ENCODE measurements at regions not wholly inside any gene's neighbourhood (a gene's known extent, or its start where the extent isn't known, plus 50 kb on each side); places are given as distances from the start of the nearest gene placed in this dataset.
A peak's percentile ranks its signal among the peaks of the same experiment; 100 is the strongest.
"Not testable (repeated sequence)": the region's sequence is repeated elsewhere in the genome, so short reads cannot be mapped to it uniquely, and the experiment has no call there.

- dilution Hi-C loops (cut with MboI; ENCODE audit: extremely low pct_ligation_motif_present, low sequenced_read_pairs): no loop called here
- H3K27ac ChIP-seq (ENCODE audit: control insufficient read depth, insufficient read depth, low read length): no peak overlapping the region
- no peaks in the 10 kb centered on the region for H3K9me1 ChIP-seq (ENCODE audit: control insufficient read depth, extremely low read depth, insufficient read depth, low read length)
- no peaks in the 10 kb centered on the region for H3K27me3 ChIP-seq (ENCODE audit: control insufficient read depth, extremely low read depth, insufficient read depth, low read length)
- H2AFZ ChIP-seq (ENCODE audit: control insufficient read depth, low read length): no peak overlapping the region
- no peak overlapping the region for H3K4me2 ChIP-seq (ENCODE audit: control insufficient read depth, extremely low read depth, insufficient read depth, low read depth, low read length)
- H3K36me3 ChIP-seq (ENCODE audit: control insufficient read depth in 2 of 2, extremely low read depth in 1 of 2, insufficient read depth in 2 of 2, low read length in 2 of 2): no peaks in the 10 kb centered on the region
- TF ChIP-seq CTCF (optimal IDR thresholded peaks at IDR 0.05 in 1 of 3, IDR thresholded peaks at IDR 0.05 in 1 of 3, conservative IDR thresholded peaks at IDR 0.05 in 1 of 3; ENCODE audit: extremely low read depth in 1 of 3, insufficient read depth in 2 of 3, low read length in 3 of 3) (no peak), EZH2 (IDR thresholded peaks at IDR 0.05; ENCODE audit: low read length) (no peak)
- no peaks in the 10 kb centered on the region for H4K20me1 ChIP-seq (ENCODE audit: control insufficient read depth, extremely low read depth, insufficient read depth, low read length)
- DNase-seq (ENCODE audit: low read depth, low spot score): no peak
- H3K4me1 ChIP-seq (ENCODE audit: control insufficient read depth, extremely low read depth, insufficient read depth, low read length): no peaks in the 10 kb centered on the region
- FAIRE-seq: no peak
- no peaks in the 10 kb centered on the region for H3K79me2 ChIP-seq (ENCODE audit: control insufficient read depth, insufficient read depth, low read length)
- H3K9me3 ChIP-seq (ENCODE audit: control insufficient read depth, low read depth, low read length): no peaks in the 10 kb centered on the region
- no peak overlapping the region for H3K9ac ChIP-seq (ENCODE audit: control insufficient read depth, extremely low read depth, insufficient read depth, low read length)
- no peak overlapping the region for H3K4me3 ChIP-seq (ENCODE audit: control insufficient read depth in 2 of 3, extremely low read depth in 1 of 3, insufficient read depth in 2 of 3, low read depth in 1 of 3, low read length in 3 of 3)
Measured at GRCh38 chrX:92283308-92283707, 504.1 kb downstream of the PCDH11X start.

- H2AFZ ChIP-seq (ENCODE audit: control insufficient read depth, low read length); DNase-seq (ENCODE audit: low read depth, low spot score); H3K27ac ChIP-seq (ENCODE audit: control insufficient read depth, insufficient read depth, low read length); H3K27me3 ChIP-seq (ENCODE audit: control insufficient read depth, extremely low read depth, insufficient read depth, low read length); dilution Hi-C loops (cut with MboI; ENCODE audit: extremely low pct_ligation_motif_present, low sequenced_read_pairs); H3K9me1 ChIP-seq (ENCODE audit: control insufficient read depth, extremely low read depth, insufficient read depth, low read length); H3K9me3 ChIP-seq (ENCODE audit: control insufficient read depth, low read depth, low read length); H3K4me2 ChIP-seq (ENCODE audit: control insufficient read depth, extremely low read depth, insufficient read depth, low read depth, low read length); H3K79me2 ChIP-seq (ENCODE audit: control insufficient read depth, insufficient read depth, low read length); H3K9ac ChIP-seq (ENCODE audit: control insufficient read depth, extremely low read depth, insufficient read depth, low read length); H3K36me3 ChIP-seq (ENCODE audit: control insufficient read depth in 2 of 2, extremely low read depth in 1 of 2, insufficient read depth in 2 of 2, low read length in 2 of 2); H4K20me1 ChIP-seq (ENCODE audit: control insufficient read depth, extremely low read depth, insufficient read depth, low read length); H3K4me1 ChIP-seq (ENCODE audit: control insufficient read depth, extremely low read depth, insufficient read depth, low read length); H3K4me3 ChIP-seq (ENCODE audit: control insufficient read depth in 2 of 3, extremely low read depth in 1 of 3, insufficient read depth in 2 of 3, low read depth in 1 of 3, low read length in 3 of 3): not testable (repeated sequence)
- peak; percentile 78 for FAIRE-seq
Measured at GRCh38 chrX:92298067-92298466, 518.9 kb downstream of the PCDH11X start.

GRCh38 chrX:92333194-92333593 lies 554.0 kb downstream of the PCDH11X start:
- H3K36me3 ChIP-seq (ENCODE audit: control insufficient read depth in 2 of 2, extremely low read depth in 1 of 2, insufficient read depth in 2 of 2, low read length in 2 of 2); H3K4me1 ChIP-seq (ENCODE audit: control insufficient read depth, extremely low read depth, insufficient read depth, low read length); H3K27me3 ChIP-seq (ENCODE audit: control insufficient read depth, extremely low read depth, insufficient read depth, low read length); H3K4me3 ChIP-seq (ENCODE audit: control insufficient read depth in 2 of 3, extremely low read depth in 1 of 3, insufficient read depth in 2 of 3, low read depth in 1 of 3, low read length in 3 of 3); H3K9me1 ChIP-seq (ENCODE audit: control insufficient read depth, extremely low read depth, insufficient read depth, low read length); H3K9me3 ChIP-seq (ENCODE audit: control insufficient read depth, low read depth, low read length); H3K4me2 ChIP-seq (ENCODE audit: control insufficient read depth, extremely low read depth, insufficient read depth, low read depth, low read length); H3K27ac ChIP-seq (ENCODE audit: control insufficient read depth, insufficient read depth, low read length); H3K9ac ChIP-seq (ENCODE audit: control insufficient read depth, extremely low read depth, insufficient read depth, low read length); DNase-seq (ENCODE audit: low read depth, low spot score); H4K20me1 ChIP-seq (ENCODE audit: control insufficient read depth, extremely low read depth, insufficient read depth, low read length); H2AFZ ChIP-seq (ENCODE audit: control insufficient read depth, low read length); H3K79me2 ChIP-seq (ENCODE audit: control insufficient read depth, insufficient read depth, low read length); dilution Hi-C loops (cut with MboI; ENCODE audit: extremely low pct_ligation_motif_present, low sequenced_read_pairs): not testable (repeated sequence)
- peak; percentile 75 for FAIRE-seq

GRCh38 chrX:92351065-92351464 lies 571.9 kb downstream of the PCDH11X start:
- H3K36me3 ChIP-seq (ENCODE audit: control insufficient read depth in 2 of 2, extremely low read depth in 1 of 2, insufficient read depth in 2 of 2, low read length in 2 of 2); H3K4me2 ChIP-seq (ENCODE audit: control insufficient read depth, extremely low read depth, insufficient read depth, low read depth, low read length); H3K9ac ChIP-seq (ENCODE audit: control insufficient read depth, extremely low read depth, insufficient read depth, low read length); H3K79me2 ChIP-seq (ENCODE audit: control insufficient read depth, insufficient read depth, low read length); H2AFZ ChIP-seq (ENCODE audit: control insufficient read depth, low read length); FAIRE-seq; H3K9me3 ChIP-seq (ENCODE audit: control insufficient read depth, low read depth, low read length); dilution Hi-C loops (cut with MboI; ENCODE audit: extremely low pct_ligation_motif_present, low sequenced_read_pairs); DNase-seq (ENCODE audit: low read depth, low spot score); H3K4me3 ChIP-seq (ENCODE audit: control insufficient read depth in 2 of 3, extremely low read depth in 1 of 3, insufficient read depth in 2 of 3, low read depth in 1 of 3, low read length in 3 of 3); H3K27ac ChIP-seq (ENCODE audit: control insufficient read depth, insufficient read depth, low read length); H3K9me1 ChIP-seq (ENCODE audit: control insufficient read depth, extremely low read depth, insufficient read depth, low read length); H4K20me1 ChIP-seq (ENCODE audit: control insufficient read depth, extremely low read depth, insufficient read depth, low read length); H3K4me1 ChIP-seq (ENCODE audit: control insufficient read depth, extremely low read depth, insufficient read depth, low read length); H3K27me3 ChIP-seq (ENCODE audit: control insufficient read depth, extremely low read depth, insufficient read depth, low read length): not testable (repeated sequence)
